ENCODE measurements at regions not wholly inside any gene's neighbourhood (a gene's known extent, or its start where the extent isn't known, plus 50 kb on each side); places are given as distances from the start of the nearest gene placed in this dataset.
"Not testable (repeated sequence)": the region's sequence is repeated elsewhere in the genome, so short reads cannot be mapped to it uniquely, and the experiment has no call there.

- DNase-seq: no peak
Observed at GRCh38 chrX:95218976-95219375, 1465.7 kb upstream of the DIAPH2 start.

GRCh38 chrX:95248386-95248785 is 1436.3 kb upstream of the DIAPH2 start:
- no peak for DNase-seq

GRCh38 chrX:95290455-95290854 is 1394.2 kb upstream of the DIAPH2 start:
- no peak for DNase-seq

GRCh38 chrX:95291561-95291960 is 1393.1 kb upstream of the DIAPH2 start:
- DNase-seq: no peak

- peak; percentile 1 to 23 for DNase-seq
Observed at GRCh38 chrX:95318882-95319281, 1365.8 kb upstream of the DIAPH2 start.

- DNase-seq: no peak
Observed at GRCh38 chrX:95325185-95325584, 1359.5 kb upstream of the DIAPH2 start.

- no peak for DNase-seq
Observed at GRCh38 chrX:95330292-95330691, 1354.3 kb upstream of the DIAPH2 start.

GRCh38 chrX:95332530-95332929 is 1352.1 kb upstream of the DIAPH2 start:
- no peak for DNase-seq

GRCh38 chrX:95346856-95347255 is 1337.8 kb upstream of the DIAPH2 start:
- DNase-seq: no peak

GRCh38 chrX:95350774-95351488 is 1333.7 kb upstream of the DIAPH2 start:
- no peak for DNase-seq

GRCh38 chrX:95367286-95367685 is 1317.4 kb upstream of the DIAPH2 start:
- DNase-seq: no peak

GRCh38 chrX:95382799-95383198 is 1301.8 kb upstream of the DIAPH2 start:
- DNase-seq: no peak

- no peak for DNase-seq
Observed at GRCh38 chrX:95383778-95384177, 1300.9 kb upstream of the DIAPH2 start.

- DNase-seq: no peak
Observed at GRCh38 chrX:95427389-95427788, 1257.3 kb upstream of the DIAPH2 start.

GRCh38 chrX:95435198-95435597 is 1249.4 kb upstream of the DIAPH2 start:
- DNase-seq: no peak

- DNase-seq: no peak
Observed at GRCh38 chrX:95441836-95442235, 1242.8 kb upstream of the DIAPH2 start.

- no peak for DNase-seq
Observed at GRCh38 chrX:95484781-95485180, 1199.9 kb upstream of the DIAPH2 start.

GRCh38 chrX:95505721-95506120 is 1178.9 kb upstream of the DIAPH2 start:
- no peak for DNase-seq

- no peak for DNase-seq
Observed at GRCh38 chrX:95509474-95509873, 1175.2 kb upstream of the DIAPH2 start.

- DNase-seq: not testable (repeated sequence)
Observed at GRCh38 chrX:95524018-95524417, 1160.6 kb upstream of the DIAPH2 start.

- no peak for DNase-seq
Observed at GRCh38 chrX:95536111-95536510, 1148.5 kb upstream of the DIAPH2 start.

GRCh38 chrX:95536661-95537060 is 1148.0 kb upstream of the DIAPH2 start:
- DNase-seq: no peak

GRCh38 chrX:95539041-95539440 is 1145.6 kb upstream of the DIAPH2 start:
- no peak for DNase-seq

GRCh38 chrX:95549552-95549951 is 1135.1 kb upstream of the DIAPH2 start:
- DNase-seq: not testable (repeated sequence)

- DNase-seq: no peak
Observed at GRCh38 chrX:95585321-95585720, 1099.3 kb upstream of the DIAPH2 start.
